CD4-positive, alpha-beta T cell (primary cell): ENCODE measurements at regions not wholly inside any gene's neighbourhood (a gene's known extent, or its start where the extent isn't known, plus 50 kb on each side); places are given as distances from the start of the nearest gene placed in this dataset.

Experiments
- ATAC-seq: fragments of 200-7000 bp; cut with Tn5 transposase; one replicate; pipeline ENCODE4 v1.10.0; 2022; ENCODE audit warnings: mild to moderate bottlenecking; ENCODE audit not compliant: poor library complexity
- CTCF ChIA-PET: fragments of 350-600 bp; sonication (Branson Sonifier 250); formaldehyde crosslinking; loops from one replicate; lab custom pipeline; 2021; ENCODE audit warnings: antibody characterized with exemption, inconsistent platforms; lab: Charles Lee
- POLR2A ChIA-PET: fragments of 350-600 bp; sonication (Branson Sonifier 250); formaldehyde crosslinking; loops from one replicate; lab custom pipeline; 2021; ENCODE audit warnings: antibody characterized with exemption, inconsistent platforms; lab: Charles Lee
- DNase-seq, 14 experiments: peaks; one replicate each; pipeline ENCODE4 v3.0.0-alpha.2; 2013 to 2020; ENCODE audit warnings: mixed read lengths in 2 of 14
- H3K27ac ChIP-seq, 2 donors: one replicate each; pipeline versions ENCODE4 v1.5.1 to v1.7.0; 2013; ENCODE audit warnings: low read length in 2 of 2, low read depth in 1 of 2, mild to moderate bottlenecking in 1 of 2
- H3K27me3 ChIP-seq, 2 experiments: 1 replicate in 1 of 2; 2 replicates in 1 of 2; pipeline versions ENCODE4 v1.6.1 to v1.7.0; 2013; ENCODE audit warnings: low read length in 2 of 2, control low read depth in 1 of 2, mild to moderate bottlenecking in 1 of 2, moderate library complexity in 1 of 2; ENCODE audit not compliant: insufficient read depth in 2 of 2, control insufficient read depth in 1 of 2
- H3K36me3 ChIP-seq: one replicate; pipeline ENCODE4 v1.6.1; 2013; ENCODE audit warnings: low read length, control low read depth; ENCODE audit not compliant: insufficient read depth
- H3K4me1 ChIP-seq: one replicate; pipeline ENCODE4 v1.6.1; 2013; ENCODE audit warnings: low read length, control low read depth; ENCODE audit not compliant: insufficient read depth
- H3K4me3 ChIP-seq: one replicate; pipeline ENCODE4 v1.5.1; 2013; ENCODE audit warnings: mild to moderate bottlenecking, low read length, moderate library complexity
- H3K9me3 ChIP-seq, 2 experiments: 1 replicate in 1 of 2; 2 replicates in 1 of 2; pipeline versions ENCODE4 v1.6.1 to v1.7.0; 2013; ENCODE audit warnings: low read length in 2 of 2, mild to moderate bottlenecking in 2 of 2, control low read depth in 1 of 2, moderate library complexity in 1 of 2; ENCODE audit not compliant: control insufficient read depth in 1 of 2, insufficient read depth in 1 of 2
- H3K27ac Mint-ChIP-seq: one replicate; pipeline ENCODE4 v1.8.0; 2020; ENCODE audit warnings: mixed read lengths
- H3K27me3 Mint-ChIP-seq: one replicate; pipeline ENCODE4 v1.8.0; 2021; ENCODE audit warnings: mixed read lengths
- H3K36me3 Mint-ChIP-seq: one replicate; pipeline ENCODE4 v1.8.0; 2021; ENCODE audit warnings: low read depth, mixed read lengths
- H3K4me1 Mint-ChIP-seq: one replicate; pipeline ENCODE4 v1.8.0; 2021; ENCODE audit warnings: low read depth, mixed read lengths
- H3K4me3 Mint-ChIP-seq: one replicate; pipeline ENCODE4 v1.8.0; 2020; ENCODE audit warnings: mild to moderate bottlenecking, mixed read lengths
- H3K9me3 Mint-ChIP-seq: one replicate; pipeline ENCODE4 v1.8.0; 2020; ENCODE audit warnings: mixed read lengths
- intact Hi-C, 2 experiments: fragments of 100-400 bp; cut with DNase I in 1 of 2; cut with micrococcal nuclease in 1 of 2; formaldehyde crosslinking; loops; one replicate each; pipeline versions ENCODE4 v1.15.1 to v1.9.0; 2023 to 2025; cut with DNase I, micrococcal nuclease
- TF ChIP-seq, protein P1 (sequence below): fragments of 200-600 bp; IDR thresholded peaks from one replicate; pipeline ENCODE4 v1.8.0; 2022; ENCODE audit warnings: antibody characterized with exemption, mild to moderate bottlenecking

GRCh38 chr7:119919986-119920385 is 353.0 kb upstream of the KCND2 start:
- POLR2A ChIA-PET = no interaction called here
- no peak overlapping the region for H3K4me3 Mint-ChIP-seq
- no peak for ATAC-seq
- H3K9me3 Mint-ChIP-seq = peaks cover 16% of the 10 kb centered on the region
- intact Hi-C loops = no loop called here
- H3K9me3 ChIP-seq = peaks cover 0 to 6% of the 10 kb centered on the region in 2 experiments
- H3K4me1 ChIP-seq = no peaks in the 10 kb centered on the region
- no peaks in the 10 kb centered on the region for H3K27me3 ChIP-seq
- H3K36me3 Mint-ChIP-seq = no peaks in the 10 kb centered on the region
- H3K4me1 Mint-ChIP-seq = no peaks in the 10 kb centered on the region
- CTCF ChIA-PET = no interaction called here
- no peaks in the 10 kb centered on the region for H3K36me3 ChIP-seq
- DNase-seq = no peak
- no peak overlapping the region for H3K4me3 ChIP-seq
- no peak overlapping the region for H3K27ac ChIP-seq
- TF ChIP-seq, protein P1, sequence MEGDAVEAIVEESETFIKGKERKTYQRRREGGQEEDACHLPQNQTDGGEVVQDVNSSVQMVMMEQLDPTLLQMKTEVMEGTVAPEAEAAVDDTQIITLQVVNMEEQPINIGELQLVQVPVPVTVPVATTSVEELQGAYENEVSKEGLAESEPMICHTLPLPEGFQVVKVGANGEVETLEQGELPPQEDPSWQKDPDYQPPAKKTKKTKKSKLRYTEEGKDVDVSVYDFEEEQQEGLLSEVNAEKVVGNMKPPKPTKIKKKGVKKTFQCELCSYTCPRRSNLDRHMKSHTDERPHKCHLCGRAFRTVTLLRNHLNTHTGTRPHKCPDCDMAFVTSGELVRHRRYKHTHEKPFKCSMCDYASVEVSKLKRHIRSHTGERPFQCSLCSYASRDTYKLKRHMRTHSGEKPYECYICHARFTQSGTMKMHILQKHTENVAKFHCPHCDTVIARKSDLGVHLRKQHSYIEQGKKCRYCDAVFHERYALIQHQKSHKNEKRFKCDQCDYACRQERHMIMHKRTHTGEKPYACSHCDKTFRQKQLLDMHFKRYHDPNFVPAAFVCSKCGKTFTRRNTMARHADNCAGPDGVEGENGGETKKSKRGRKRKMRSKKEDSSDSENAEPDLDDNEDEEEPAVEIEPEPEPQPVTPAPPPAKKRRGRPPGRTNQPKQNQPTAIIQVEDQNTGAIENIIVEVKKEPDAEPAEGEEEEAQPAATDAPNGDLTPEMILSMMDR = no peak
- H3K27ac Mint-ChIP-seq = no peak overlapping the region
- H3K27me3 Mint-ChIP-seq = no peaks in the 10 kb centered on the region

DNA sequence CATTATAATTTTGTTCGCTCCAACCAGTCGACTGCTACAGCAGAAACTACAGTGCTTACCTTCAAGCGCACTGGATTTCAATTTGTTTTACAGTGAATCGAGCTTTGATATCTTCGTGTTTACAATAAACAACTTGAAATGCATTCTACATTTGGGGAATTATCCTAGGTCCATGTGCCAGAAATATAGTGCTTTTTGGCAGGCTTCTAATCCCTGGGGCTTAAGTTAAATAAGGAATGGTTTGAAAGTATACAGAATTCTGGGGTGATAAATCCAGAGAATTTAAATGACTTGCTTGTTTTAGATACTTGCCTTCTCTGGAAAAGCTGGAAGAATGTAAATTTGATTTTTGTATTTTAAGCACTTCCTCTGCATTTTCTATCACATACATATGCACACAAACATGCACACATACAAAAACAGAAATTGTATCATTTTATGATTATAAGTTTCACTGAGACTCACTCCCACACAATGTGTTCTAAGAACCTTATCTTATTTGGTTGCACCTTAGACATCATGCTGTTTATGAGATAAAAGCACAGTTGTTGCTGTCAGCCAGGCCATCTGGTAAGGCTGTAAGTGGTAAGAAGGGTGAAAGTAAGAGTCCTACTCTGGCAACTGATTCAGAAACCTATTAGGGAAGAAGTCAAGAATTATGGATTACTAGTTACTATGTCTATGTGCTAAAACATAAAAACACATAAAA is 347.2 kb upstream of the KCND2 start:
- Histone ChIP-seq H3K36me3 (no peaks in the 10 kb centered on the region), H3K4me3 (no peak overlapping the region), H3K27ac (no peak overlapping the region), H3K9me3 (peaks cover 0 to 9% of the 10 kb centered on the region in 2 experiments), H3K27me3 (no peaks in the 10 kb centered on the region), H3K4me1 (no peaks in the 10 kb centered on the region)
- DNase-seq (no peak), ATAC-seq (no peak)
- Mint-ChIP-seq H3K4me1 (no peaks in the 10 kb centered on the region), H3K9me3 (peaks cover 7% of the 10 kb centered on the region), H3K27me3 (no peaks in the 10 kb centered on the region), H3K36me3 (no peaks in the 10 kb centered on the region), H3K27ac (no peak overlapping the region), H3K4me3 (no peak overlapping the region)
- POLR2A ChIA-PET = no interaction called here
- CTCF ChIA-PET = no interaction called here
- TF ChIP-seq, protein P1 = no peak
- intact Hi-C loops = no loop called here

DNA sequence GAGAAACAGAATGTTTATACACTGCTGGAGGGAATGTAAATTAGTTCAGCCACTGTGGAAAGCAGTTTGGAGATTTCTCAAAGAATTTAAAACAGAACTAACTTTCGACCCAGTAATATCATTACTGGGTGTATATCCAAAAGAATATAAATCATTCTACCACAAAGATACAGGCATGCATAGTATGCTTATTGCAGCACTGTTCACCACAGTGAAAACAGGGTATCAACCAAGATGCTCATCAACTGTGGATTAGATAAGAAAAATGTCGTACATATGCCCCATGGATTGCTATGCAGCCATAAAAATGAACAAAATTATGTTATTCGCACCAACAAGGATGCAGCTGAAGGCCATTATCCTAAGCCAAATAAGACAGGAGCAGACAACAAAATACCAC is 343.1 kb upstream of the KCND2 start:
- Mint-ChIP-seq H3K9me3 (peaks cover 7% of the 10 kb centered on the region), H3K4me1 (no peaks in the 10 kb centered on the region), H3K27me3 (no peaks in the 10 kb centered on the region), H3K4me3 (no peak overlapping the region), H3K27ac (no peak overlapping the region), H3K36me3 (no peaks in the 10 kb centered on the region)
- H3K27ac ChIP-seq = no peak overlapping the region
- intact Hi-C loops = no loop called here
- POLR2A ChIA-PET = no interaction called here
- H3K36me3 ChIP-seq = no peaks in the 10 kb centered on the region
- CTCF ChIA-PET = no interaction called here
- TF ChIP-seq, protein P1 = no peak
- DNase-seq (no peak), ATAC-seq (no peak)
- peaks cover 0 to 3% of the 10 kb centered on the region in 2 experiments for H3K9me3 ChIP-seq
- no peaks in the 10 kb centered on the region for H3K27me3 ChIP-seq
- H3K4me1 ChIP-seq = no peaks in the 10 kb centered on the region
- no peak overlapping the region for H3K4me3 ChIP-seq
